NCI-H1417 (cell line): ENCODE measurements at regions not wholly inside any gene's neighbourhood (a gene's known extent, or its start where the extent isn't known, plus 50 kb on each side); places are given as distances from the start of the nearest gene placed in this dataset.

ENCODE experiments used
- DNase-seq, 3 experiments: peaks; one replicate each; lab custom pipeline; 2025; lab: John Stamatoyannopoulos, UW

DNA sequence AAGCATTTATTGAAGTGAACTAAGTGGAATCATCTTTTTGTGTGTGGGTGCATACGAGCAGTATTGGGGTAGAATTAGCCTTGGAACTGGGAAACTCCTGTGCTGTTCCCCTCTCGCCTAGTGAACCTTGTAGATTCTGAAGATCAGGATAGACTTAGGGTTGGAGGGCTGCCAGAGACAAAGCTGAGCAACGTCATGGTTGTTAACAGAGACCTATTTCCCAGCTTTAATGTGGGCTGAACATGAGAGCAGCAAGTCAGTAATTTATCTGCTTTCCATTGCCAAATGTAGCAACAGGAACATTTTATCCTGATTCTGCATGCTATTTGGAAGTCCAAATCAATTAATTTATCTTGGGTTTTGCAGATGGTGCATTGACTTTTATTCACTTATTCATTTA lies 246.6 kb downstream of the IL20RB start:
- DNase-seq, result no peak

GRCh38 chr3:137205394-137206045 lies 247.7 kb downstream of the IL20RB start:
- DNase-seq, result no peak

- DNase-seq, result no peak
Observed at GRCh38 chr3:137207616-137208015, 249.8 kb downstream of the IL20RB start.

- peak in 1 of 3 experiments; percentile 6 for DNase-seq
Observed at GRCh38 chr3:137217733-137218132, 259.9 kb downstream of the IL20RB start.

- DNase-seq, result no peak
Observed at GRCh38 chr3:137219801-137220445, 262.1 kb downstream of the IL20RB start.

DNA sequence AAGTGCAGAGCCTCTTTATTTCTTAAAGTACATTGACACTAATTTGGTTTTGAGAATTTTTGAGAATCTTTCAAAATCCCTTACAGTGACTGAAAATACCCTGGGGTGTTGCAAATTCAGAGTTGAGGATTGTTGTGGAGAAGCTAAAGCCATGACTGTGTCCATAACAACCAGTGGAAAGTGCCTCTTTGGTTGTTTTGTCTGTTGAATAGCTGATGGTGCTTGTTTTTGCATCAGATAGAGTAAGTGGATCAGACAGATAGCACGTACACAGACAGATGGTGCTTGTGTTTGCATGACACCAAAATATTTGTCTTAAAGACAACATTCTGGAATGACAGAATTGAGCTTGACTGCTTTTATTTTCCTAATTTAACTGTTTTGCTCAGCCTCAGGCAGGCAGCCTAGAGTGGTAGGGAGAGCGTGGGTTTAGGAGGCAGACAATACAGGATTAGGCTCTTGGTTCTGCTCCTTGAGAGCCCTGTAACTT lies 265.0 kb downstream of the IL20RB start:
- peak in 1 of 3 experiments; percentile 63 for DNase-seq

GRCh38 chr3:137224464-137224863 lies 266.7 kb downstream of the IL20RB start:
- DNase-seq, result no peak

DNA sequence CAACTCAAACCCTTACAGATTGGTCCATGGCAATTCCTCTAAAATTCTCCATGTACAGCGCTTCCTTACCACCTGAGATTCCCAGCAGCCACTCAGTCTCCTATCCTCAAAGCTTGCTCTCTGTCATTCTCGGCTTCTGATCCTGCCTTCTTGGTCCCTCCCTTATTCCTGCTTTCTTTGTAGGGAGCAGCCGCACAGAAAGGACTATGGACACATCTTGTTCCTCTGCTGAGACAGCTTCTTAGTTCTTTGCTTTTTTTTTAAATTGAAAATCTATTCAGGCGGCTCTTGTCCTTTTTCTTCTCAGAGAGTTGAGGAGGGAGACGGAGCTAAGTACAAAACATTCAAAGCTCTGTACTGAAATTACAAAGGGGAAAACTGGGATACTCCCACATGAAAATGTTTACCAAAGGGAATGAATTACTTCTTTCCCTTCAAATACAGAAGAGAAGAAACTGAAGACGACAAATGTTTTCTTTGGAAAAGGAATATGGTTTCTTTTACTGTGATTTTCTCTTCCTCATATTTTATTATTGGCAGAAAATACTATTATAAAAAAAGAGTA lies 285.1 kb downstream of the IL20RB start:
- no peak for DNase-seq

- DNase-seq, result no peak
Observed at GRCh38 chr3:137246491-137246890, 288.7 kb downstream of the IL20RB start.

DNA sequence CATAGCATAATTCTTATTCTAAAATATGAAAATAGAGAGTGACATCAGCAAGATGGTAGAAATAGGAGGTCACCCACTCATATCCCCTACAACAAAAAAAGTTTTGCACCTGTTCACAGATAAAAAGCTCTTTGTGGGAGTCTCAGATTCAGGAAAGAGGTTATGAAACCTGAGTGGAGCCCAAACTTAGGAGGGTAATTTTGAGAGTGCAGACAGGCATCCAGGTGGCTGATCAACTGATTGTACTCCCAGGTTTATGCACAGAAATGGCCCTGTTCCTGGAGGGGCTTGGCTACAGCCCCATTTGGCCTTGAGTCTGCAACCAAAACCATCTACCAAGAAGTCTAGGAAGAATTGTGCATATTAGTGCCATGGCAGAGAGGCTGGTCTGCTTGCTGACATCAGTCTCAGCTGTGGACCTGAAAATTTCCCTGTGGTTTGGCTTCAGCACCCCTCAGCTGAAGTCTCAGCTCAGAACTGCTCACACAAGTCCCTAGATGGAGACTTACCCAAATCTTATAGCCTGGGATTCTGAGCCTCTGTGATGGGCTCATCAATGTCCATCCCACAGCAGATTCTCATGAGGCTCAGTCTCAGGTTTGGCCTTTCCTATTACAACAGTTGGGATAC lies 291.6 kb downstream of the IL20RB start:
- no peak for DNase-seq

GRCh38 chr3:137259089-137259488 lies 301.3 kb downstream of the IL20RB start:
- DNase-seq, result no peak

GRCh38 chr3:137259701-137260100 lies 301.9 kb downstream of the IL20RB start:
- no peak for DNase-seq

- peak; percentile 25 to 73 (median 49) for DNase-seq
Observed at GRCh38 chr3:137264071-137264820, 306.5 kb downstream of the IL20RB start.

- no peak for DNase-seq
Observed at GRCh38 chr3:137264843-137265330, 307.1 kb downstream of the IL20RB start.

DNA sequence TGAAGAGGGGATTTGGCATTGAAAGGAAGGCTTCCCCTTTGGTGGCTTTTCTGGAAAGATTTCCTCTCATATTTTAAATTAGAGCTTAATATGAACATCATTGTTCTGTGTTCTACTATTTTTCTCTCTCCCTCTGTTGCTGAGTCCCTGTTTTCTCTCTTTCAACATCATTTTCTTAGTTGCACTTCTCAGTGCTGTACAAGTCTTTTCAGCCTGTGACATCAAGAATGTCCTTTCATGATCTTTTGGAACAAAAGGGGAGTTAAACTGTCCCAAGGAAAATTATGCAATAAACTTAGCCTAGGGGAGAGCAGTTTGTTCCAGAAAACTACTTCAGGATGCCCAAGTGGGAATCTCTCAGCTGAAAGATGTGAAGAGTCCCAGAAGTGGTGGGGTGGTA lies 325.1 kb downstream of the IL20RB start:
- no peak for DNase-seq

DNA sequence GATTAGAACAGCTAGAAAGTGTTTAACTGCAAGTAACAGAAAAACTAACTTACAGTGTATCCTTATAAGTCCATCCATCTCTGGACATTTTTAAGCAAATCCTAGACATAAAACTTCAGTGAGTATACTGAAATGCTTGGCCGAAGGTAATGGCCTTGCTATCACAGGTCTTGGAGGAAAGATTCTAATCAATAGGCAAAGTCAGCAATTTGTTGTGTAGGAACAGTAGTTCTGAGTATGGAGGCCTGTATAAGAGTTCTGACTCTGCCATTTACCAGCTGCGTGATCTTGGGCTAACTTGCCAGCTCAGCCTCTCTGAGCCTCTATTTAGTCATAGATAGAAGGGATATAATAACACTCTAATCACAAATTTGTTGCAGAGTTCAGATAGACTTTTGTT lies 328.1 kb downstream of the IL20RB start:
- no peak for DNase-seq

DNA sequence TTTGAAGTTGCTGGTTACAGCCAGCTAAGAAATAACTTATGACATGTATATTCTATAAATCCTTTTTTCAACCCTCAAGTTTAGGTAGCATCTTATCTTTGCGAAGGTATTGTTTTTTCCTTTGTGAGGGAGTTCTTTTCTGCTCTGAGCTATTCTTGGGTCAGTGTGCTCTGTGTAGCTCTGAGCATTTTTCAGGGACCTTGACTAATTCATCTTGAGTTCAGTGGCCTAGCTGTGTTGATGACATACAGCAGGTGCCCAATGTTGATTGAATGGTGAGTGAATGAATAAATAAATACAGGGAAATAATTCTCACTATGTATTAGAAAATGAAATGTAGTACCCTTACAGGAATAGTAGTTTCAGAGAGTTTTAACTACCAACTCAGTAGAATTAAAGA lies 335.3 kb downstream of the IL20RB start:
- no peak for DNase-seq

DNA sequence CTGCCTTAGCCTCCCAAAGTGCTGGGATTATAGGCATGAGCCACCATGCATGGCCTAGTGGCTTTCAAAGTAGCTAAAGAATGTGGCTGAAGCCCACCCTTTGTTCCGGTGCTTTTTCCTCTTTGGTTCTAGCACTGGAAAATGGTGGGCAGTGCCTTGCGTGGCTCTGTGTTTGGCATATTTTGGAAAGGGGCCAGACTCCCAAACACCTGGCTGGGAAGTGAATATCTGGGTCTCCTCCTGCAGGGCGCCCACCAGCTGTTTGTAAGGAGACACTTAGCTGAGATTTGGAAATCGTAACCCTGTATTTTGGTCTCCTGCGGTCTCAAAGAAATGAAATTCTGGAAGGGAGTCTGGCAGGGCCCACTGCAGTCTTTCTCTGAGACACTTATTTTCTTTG lies 336.4 kb downstream of the IL20RB start:
- no peak for DNase-seq

- DNase-seq, result no peak
Observed at GRCh38 chr3:137294839-137295238, 337.1 kb downstream of the IL20RB start.

GRCh38 chr3:137295336-137295735 lies 337.6 kb downstream of the IL20RB start:
- no peak for DNase-seq

DNA sequence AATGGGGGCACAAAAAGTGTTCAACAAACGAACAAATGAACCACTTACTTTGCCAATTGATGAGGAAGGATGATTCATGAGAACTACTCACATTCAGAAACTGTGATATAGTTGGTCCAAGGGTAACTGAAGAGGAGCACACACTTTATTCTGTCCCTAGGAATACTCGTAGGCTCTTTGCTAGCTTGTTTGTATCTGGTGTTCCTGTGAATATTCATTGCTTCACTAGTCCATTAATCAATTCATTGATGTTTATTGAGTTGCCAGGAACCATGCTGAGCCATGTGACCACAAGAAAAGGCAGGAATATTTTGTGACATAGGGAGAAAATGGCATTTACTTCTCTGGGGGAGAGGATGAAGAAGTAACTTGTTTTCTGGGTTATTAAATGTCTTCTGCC lies 338.3 kb downstream of the IL20RB start:
- DNase-seq, result no peak

DNA sequence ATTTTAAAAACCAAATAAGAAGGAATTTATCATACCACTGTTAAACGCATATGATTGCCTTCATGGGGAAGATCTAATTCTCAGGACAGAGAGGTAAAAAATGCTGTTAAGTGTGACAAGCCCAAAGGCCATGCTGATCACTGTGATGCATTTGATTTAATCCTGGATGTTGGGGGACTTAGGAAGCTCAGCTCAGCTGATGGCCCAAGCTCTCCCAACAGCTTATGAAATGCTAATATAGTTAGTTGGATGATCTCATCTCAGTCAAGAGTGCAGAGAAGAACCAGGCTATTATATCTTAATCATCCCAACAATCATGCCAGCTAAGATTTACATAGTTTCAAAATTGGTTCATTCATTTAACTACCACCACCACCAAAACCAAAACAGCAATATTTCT lies 340.0 kb downstream of the IL20RB start:
- no peak for DNase-seq
